HG02759 (cell line): ENCODE measurements at regions not wholly inside any gene's neighbourhood (a gene's known extent, or its start where the extent isn't known, plus 50 kb on each side); places are given as distances from the start of the nearest gene placed in this dataset.

Source experiments
- ATAC-seq: cut with Tn5 transposase; IDR thresholded peaks from one replicate; pipeline ENCODE4 v1.9.1; 2021; ENCODE audit warnings: mild to moderate bottlenecking, moderate library complexity; ENCODE audit not compliant: unreplicated experiment

GRCh38 chr16:85306071-85306792 lies 194.0 kb upstream of the CIBAR2 start:
- ATAC-seq, result peak; percentile 61

- ATAC-seq, result no peak
These were observed 194.7 kb upstream of the CIBAR2 start for GRCh38 chr16:85306793-85307551.

- no peak for ATAC-seq
These were observed 195.5 kb upstream of the CIBAR2 start for GRCh38 chr16:85307552-85308364.

- no peak for ATAC-seq
These were observed 196.6 kb upstream of the CIBAR2 start for GRCh38 chr16:85308611-85309540.

GRCh38 chr16:85309656-85310587 lies 197.7 kb upstream of the CIBAR2 start:
- peak; percentile 42 for ATAC-seq

GRCh38 chr16:85310868-85311585 lies 198.8 kb upstream of the CIBAR2 start:
- ATAC-seq, result no peak

- ATAC-seq, result no peak
These were observed 199.5 kb upstream of the CIBAR2 start for GRCh38 chr16:85311741-85312140.

- no peak for ATAC-seq
These were observed 199.9 kb upstream of the CIBAR2 start for GRCh38 chr16:85312174-85312573.

GRCh38 chr16:85312642-85313525 lies 200.6 kb upstream of the CIBAR2 start:
- no peak for ATAC-seq

GRCh38 chr16:85313526-85314301 lies 201.4 kb upstream of the CIBAR2 start:
- ATAC-seq, result no peak

- no peak for ATAC-seq
These were observed 202.3 kb upstream of the CIBAR2 start for GRCh38 chr16:85314512-85314971.

GRCh38 chr16:85315866-85316265 lies 203.6 kb upstream of the CIBAR2 start:
- ATAC-seq, result no peak

GRCh38 chr16:85316321-85316919 lies 204.1 kb upstream of the CIBAR2 start:
- ATAC-seq, result no peak

GRCh38 chr16:85316944-85317343 lies 204.7 kb upstream of the CIBAR2 start:
- no peak for ATAC-seq

- ATAC-seq, result no peak
These were observed 205.4 kb upstream of the CIBAR2 start for GRCh38 chr16:85317704-85318103.

- no peak for ATAC-seq
These were observed 207.1 kb upstream of the CIBAR2 start for GRCh38 chr16:85319208-85319983.
